WERI-Rb-1 (cell line): ENCODE measurements at regions not wholly inside any gene's neighbourhood (a gene's known extent, or its start where the extent isn't known, plus 50 kb on each side); places are given as distances from the start of the nearest gene placed in this dataset.

ENCODE experiments used
- DNase-seq: peaks from one replicate; pipeline ENCODE4 v3.0.0-alpha.2; 2020
- H3K27ac ChIP-seq: fragments of 250-450 bp; sonication (Bioruptor Pico); 2 replicates; pipeline ENCODE4 v1.5.1; 2020; ENCODE audit warnings: mild to moderate bottlenecking, moderate library complexity
- H3K27me3 ChIP-seq: fragments of 250-450 bp; sonication (Bioruptor Pico); 2 replicates; pipeline ENCODE4 v1.5.1; 2021; ENCODE audit warnings: mild to moderate bottlenecking, low read depth, moderate library complexity; ENCODE audit not compliant: insufficient read depth, severe bottlenecking
- H3K36me3 ChIP-seq: fragments of 250-450 bp; sonication (Bioruptor Pico); 2 replicates; pipeline ENCODE4 v1.5.1; 2020; ENCODE audit warnings: mild to moderate bottlenecking, moderate library complexity
- H3K4me3 ChIP-seq: 2 replicates; pipeline ENCODE4 v1.5.1; 2011; ENCODE audit warnings: low read depth, mild to moderate bottlenecking, control low read depth, low read length
- H3K9me3 ChIP-seq: fragments of 250-450 bp; sonication (Bioruptor Pico); 2 replicates; pipeline ENCODE4 v1.5.1; 2021; ENCODE audit warnings: mild to moderate bottlenecking, moderate library complexity; ENCODE audit not compliant: severe bottlenecking
- CTCF ChIP-seq: IDR thresholded peaks from 2 replicates; pipeline ENCODE4 v1.5.1; 2011; ENCODE audit warnings: low read depth, mild to moderate bottlenecking, control low read depth, inconsistent platforms, low read length

- no peak for TF ChIP-seq CTCF
- DNase-seq, result no peak
- H3K27me3 ChIP-seq, result no peaks in the 10 kb centered on the region
- H3K9me3 ChIP-seq, result no peaks in the 10 kb centered on the region
- H3K4me3 ChIP-seq, result no peak overlapping the region
- H3K27ac ChIP-seq, result no peak overlapping the region
- H3K36me3 ChIP-seq, result no peaks in the 10 kb centered on the region
These were observed 239.4 kb upstream of the PDE3A start for GRCh38 chr12:20128928-20129327.

- Histone ChIP-seq H3K9me3 (no peaks in the 10 kb centered on the region), H3K27ac (no peak overlapping the region), H3K36me3 (no peaks in the 10 kb centered on the region), H3K27me3 (no peaks in the 10 kb centered on the region), H3K4me3 (no peak overlapping the region)
- DNase-seq, result no peak
- TF ChIP-seq CTCF, result no peak
These were observed 235.5 kb upstream of the PDE3A start for GRCh38 chr12:20132818-20133217.

GRCh38 chr12:20134652-20135051, 233.7 kb upstream of the PDE3A start:
- no peaks in the 10 kb centered on the region for H3K27me3 ChIP-seq
- no peak for TF ChIP-seq CTCF
- H3K9me3 ChIP-seq, result no peaks in the 10 kb centered on the region
- DNase-seq, result no peak
- H3K27ac ChIP-seq, result no peak overlapping the region
- no peak overlapping the region for H3K4me3 ChIP-seq
- no peaks in the 10 kb centered on the region for H3K36me3 ChIP-seq

GRCh38 chr12:20140751-20141150, 227.6 kb upstream of the PDE3A start:
- H3K27me3 ChIP-seq, result no peaks in the 10 kb centered on the region
- H3K9me3 ChIP-seq, result no peaks in the 10 kb centered on the region
- H3K4me3 ChIP-seq, result no peak overlapping the region
- no peak for DNase-seq
- H3K27ac ChIP-seq, result no peak overlapping the region
- no peak for TF ChIP-seq CTCF
- no peaks in the 10 kb centered on the region for H3K36me3 ChIP-seq

GRCh38 chr12:20142316-20142715, 226.0 kb upstream of the PDE3A start:
- no peaks in the 10 kb centered on the region for H3K36me3 ChIP-seq
- H3K27ac ChIP-seq, result no peak overlapping the region
- no peak for TF ChIP-seq CTCF
- H3K9me3 ChIP-seq, result no peaks in the 10 kb centered on the region
- no peak overlapping the region for H3K4me3 ChIP-seq
- H3K27me3 ChIP-seq, result no peaks in the 10 kb centered on the region
- no peak for DNase-seq

GRCh38 chr12:20142956-20143355, 225.4 kb upstream of the PDE3A start:
- H3K36me3 ChIP-seq, result no peaks in the 10 kb centered on the region
- no peak overlapping the region for H3K27ac ChIP-seq
- no peak overlapping the region for H3K4me3 ChIP-seq
- no peak for TF ChIP-seq CTCF
- no peak for DNase-seq
- no peaks in the 10 kb centered on the region for H3K9me3 ChIP-seq
- H3K27me3 ChIP-seq, result no peaks in the 10 kb centered on the region
